Left cardiac atrium (tissue), 4 donors: ENCODE measurements at regions not wholly inside any gene's neighbourhood (a gene's known extent, or its start where the extent isn't known, plus 50 kb on each side); places are given as distances from the start of the nearest gene placed in this dataset.
"Not testable (repeated sequence)": the region's sequence is repeated elsewhere in the genome, so short reads cannot be mapped to it uniquely, and the experiment has no call there.

Source experiments
- ATAC-seq, 2 donors: fragments of 200-7000 bp; cut with Tn5 transposase; one replicate each; pipeline ENCODE4 v1.9.1; 2020; ENCODE audit warnings: mild to moderate bottlenecking in 2 of 2, moderate library complexity in 2 of 2
- DNase-seq: peaks from one replicate; pipeline ENCODE4 v3.0.0-alpha.2; 2020
- intact Hi-C, 2 donors: fragments of 100-400 bp; cut with DNase I; formaldehyde crosslinking; loops; one replicate each; pipeline versions ENCODE4 v1.14.1 to v1.15.1; 2022 to 2023
- donor health status: DM: no; HTN: yes; CAD: no.
- donor health status: DM: no; HTN: yes; CAD: no; lungs with severe emphysema.
- donor health status: DM: yes; HTN: yes; CAD: no.
- donor health status: Dilated cardiomyopathy.

GRCh38 chr1:111063595-111063994, 76.3 kb downstream of the DRAM2 start:
- intact Hi-C loops = no loop called here
- ATAC-seq = no peak
- DNase-seq = no peak

DNA sequence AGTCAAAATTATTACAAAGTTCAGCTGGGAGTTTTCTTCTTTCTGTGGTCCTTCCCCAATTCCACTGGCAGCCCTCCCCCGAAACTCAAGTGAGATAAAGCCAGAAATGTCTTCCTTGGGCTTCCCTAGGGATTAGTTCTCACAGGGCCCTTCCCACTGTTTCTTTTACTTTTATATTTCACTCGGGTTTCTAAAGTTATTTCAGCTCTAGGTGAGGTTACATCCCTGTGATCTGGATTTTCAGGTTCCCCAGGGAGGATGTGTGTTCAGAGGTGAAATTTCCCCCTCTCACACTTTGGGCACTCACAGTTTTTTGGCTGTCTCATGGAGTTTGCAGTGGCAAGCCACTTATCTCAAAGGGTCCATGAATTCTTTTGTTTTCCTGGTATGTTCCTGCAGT, 77.3 kb downstream of the DRAM2 start:
- DNase-seq (no peak), ATAC-seq (no peak)
- intact Hi-C loops = no loop called here

GRCh38 chr1:111062081-111062480, 77.8 kb downstream of the DRAM2 start:
- intact Hi-C loops = no loop called here
- ATAC-seq (no peak), DNase-seq (no peak)

GRCh38 chr1:111054656-111055055, 85.2 kb downstream of the DRAM2 start:
- intact Hi-C loops = no loop called here
- no peak for ATAC-seq
- no peak for DNase-seq

DNA sequence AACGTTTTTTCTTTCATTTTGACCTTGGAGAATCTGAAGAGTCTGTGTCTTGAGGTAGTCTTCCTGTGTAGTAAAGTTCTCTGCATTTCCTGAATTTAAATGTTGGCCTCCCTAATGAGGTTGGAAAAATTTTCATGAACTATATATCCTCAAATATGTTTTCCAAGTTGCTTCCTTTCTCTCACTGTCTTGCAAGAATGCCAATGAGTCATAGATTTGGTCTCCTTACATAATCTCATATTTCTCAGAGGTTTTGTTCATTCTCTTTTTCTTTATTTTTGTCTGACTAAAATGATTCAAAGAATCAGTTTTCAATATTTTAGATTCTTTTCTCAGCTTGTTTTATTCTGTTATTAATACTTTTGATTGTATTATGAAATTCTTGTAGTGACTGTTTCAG, 87.6 kb downstream of the DRAM2 start:
- ATAC-seq (no peak), DNase-seq (no peak)
- intact Hi-C loops = no loop called here

DNA sequence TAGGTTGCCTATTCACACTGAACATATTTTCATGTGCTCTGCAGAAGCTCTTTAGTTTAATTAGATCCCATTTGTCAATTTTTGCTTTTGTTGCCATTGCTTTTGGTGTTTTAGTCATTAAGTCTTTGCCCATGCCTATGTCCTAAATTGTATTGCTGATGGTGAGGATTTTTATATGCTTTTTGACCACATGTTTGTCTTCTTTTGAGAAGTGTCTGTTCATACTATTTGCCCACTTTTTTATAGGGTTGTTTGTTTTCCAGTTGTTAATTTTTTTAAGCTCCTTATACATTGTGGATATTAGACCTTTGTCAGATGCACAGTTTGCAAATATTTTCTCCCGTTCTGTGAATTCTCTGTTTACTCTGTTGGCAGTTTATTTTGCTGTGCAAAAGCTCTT, 84.5 kb upstream of the LRIF1 start:
- DNase-seq, ATAC-seq, intact Hi-C loops: not testable (repeated sequence)

- ATAC-seq = peak in 1 of 2 donors; percentile 45
- intact Hi-C loops = no loop called here
- no peak for DNase-seq
These were observed 81.5 kb upstream of the LRIF1 start for GRCh38 chr1:111045033-111045722.

DNA sequence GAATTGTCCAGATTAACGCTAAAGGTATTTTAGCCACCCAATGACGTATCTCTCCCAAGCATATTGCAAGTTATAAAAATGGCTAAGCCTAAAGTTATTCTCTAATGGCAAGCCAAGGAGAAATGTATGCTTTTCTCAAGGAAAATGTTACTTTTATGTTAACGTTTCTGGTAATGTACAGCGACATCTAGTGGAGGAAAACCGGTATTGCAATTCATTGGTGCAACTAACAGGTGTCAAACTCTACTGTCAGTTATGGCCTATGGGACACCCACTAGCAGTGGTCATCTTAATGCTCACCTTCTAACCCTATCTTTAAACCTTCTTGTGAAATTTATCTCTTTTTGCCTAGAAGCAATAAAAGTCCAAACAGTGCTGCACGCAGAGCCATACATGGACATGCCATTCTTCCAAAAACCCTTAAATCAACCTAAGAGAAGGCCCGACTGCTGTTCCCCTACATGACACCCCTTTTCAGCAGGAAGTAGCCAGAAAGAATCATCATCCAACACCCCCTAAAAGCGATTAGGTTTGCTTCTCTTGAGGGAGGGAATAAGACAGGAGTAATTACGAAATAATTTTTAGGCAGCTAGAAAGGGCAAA, 68.7 kb upstream of the LRIF1 start:
- intact Hi-C loops = no loop called here
- DNase-seq (no peak), ATAC-seq (no peak)

DNA sequence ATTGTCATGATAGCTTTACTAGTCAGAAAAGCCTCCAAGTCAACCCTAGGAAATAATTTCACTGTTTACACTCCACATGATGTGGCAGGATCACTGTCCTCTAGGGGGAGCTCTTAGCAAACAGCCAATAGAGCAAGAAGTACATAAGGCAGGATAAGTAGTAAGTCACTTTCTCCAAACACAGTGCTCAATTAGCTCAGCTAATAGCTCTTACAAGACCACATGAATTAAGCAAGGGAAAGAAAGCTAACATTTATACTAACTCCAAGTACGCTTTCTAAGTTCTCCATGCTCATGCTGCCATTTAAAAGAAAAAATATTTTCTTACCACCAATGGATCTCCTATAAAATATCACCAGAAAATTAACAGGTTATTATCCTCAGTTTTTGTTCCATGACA, 66.9 kb upstream of the LRIF1 start:
- no peak for ATAC-seq
- intact Hi-C loops = no loop called here
- DNase-seq = no peak

- no peak for ATAC-seq
- DNase-seq = no peak
- intact Hi-C loops = no loop called here
These were observed 61.4 kb upstream of the LRIF1 start for GRCh38 chr1:111025109-111025508.

GRCh38 chr1:111015222-111015621, 51.5 kb upstream of the LRIF1 start:
- no peak for DNase-seq
- intact Hi-C loops = no loop called here
- ATAC-seq = no peak
